T-helper 2 cell treated with Interferon-gamma antibody and Interleukin-4, amounts not matched to agents 100 ng/mL and 5 ng/mL, for 36 hours (primary cell): ENCODE measurements at regions not wholly inside any gene's neighbourhood (a gene's known extent, or its start where the extent isn't known, plus 50 kb on each side); places are given as distances from the start of the nearest gene placed in this dataset.

Source experiments
- intact Hi-C: fragments of 100-400 bp; cut with micrococcal nuclease; formaldehyde crosslinking; loops from one replicate; pipeline ENCODE4 v1.15.1; 2023

DNA sequence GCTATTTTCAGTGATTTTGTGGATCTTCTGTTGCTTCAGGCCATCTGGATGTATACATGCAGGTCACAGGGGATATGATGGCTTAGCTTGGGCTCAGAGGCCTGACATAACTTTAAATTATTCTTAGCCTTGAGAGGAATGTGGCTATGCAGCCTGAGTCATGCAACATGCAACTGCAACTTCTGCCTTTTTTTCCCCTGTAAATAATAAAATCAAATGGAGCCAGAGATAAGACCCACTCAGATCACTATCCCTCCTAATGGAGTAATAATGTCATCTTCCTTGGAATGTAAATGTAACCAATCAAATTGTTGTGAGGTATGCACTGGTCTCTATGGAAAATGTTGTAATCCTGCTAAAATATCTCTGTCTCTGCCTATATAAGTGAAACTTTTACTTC, 54.9 kb downstream of the MAGEB17 start:
- intact Hi-C loops, result no loop called here

DNA sequence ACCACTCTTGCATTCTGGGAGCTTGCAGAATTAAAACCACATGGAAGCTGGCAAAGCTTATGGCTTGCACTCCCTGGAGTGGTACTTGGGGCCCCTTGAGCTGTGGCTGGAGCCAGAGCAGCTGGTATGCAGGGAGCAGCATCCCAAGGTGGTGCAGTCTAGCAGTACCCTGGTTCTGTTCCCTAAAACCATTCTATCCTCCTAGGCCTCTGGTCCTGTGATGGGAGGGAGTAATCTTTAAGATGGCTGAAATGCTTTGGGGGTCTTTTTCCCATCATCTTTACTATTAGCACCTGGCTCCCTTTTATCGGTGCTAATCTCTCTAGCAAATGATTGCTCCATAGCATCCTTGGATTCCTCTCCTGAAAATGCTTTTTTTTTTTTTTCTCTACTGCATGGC, 56.1 kb downstream of the MAGEB17 start:
- intact Hi-C loops, result no loop called here

DNA sequence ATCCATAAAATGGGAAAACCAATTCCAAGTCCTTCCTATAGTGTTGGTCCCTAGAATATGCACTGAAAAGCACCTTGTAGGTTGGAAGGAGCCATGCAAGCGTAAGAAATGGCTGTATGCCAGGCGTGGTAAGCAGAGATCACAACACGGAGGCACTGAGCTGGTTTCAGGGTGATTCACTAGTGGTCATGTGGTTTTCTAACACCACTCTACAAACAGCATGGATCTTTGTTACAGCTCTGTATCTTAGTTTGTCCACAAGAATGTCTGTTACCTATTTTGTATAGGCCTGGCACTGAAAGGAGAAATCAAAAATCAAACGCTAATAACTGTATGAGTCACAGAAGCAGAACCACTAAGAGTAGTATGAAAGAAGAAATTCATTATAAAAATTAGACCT, 71.9 kb downstream of the MAGEB17 start:
- intact Hi-C loops, result no loop called here

DNA sequence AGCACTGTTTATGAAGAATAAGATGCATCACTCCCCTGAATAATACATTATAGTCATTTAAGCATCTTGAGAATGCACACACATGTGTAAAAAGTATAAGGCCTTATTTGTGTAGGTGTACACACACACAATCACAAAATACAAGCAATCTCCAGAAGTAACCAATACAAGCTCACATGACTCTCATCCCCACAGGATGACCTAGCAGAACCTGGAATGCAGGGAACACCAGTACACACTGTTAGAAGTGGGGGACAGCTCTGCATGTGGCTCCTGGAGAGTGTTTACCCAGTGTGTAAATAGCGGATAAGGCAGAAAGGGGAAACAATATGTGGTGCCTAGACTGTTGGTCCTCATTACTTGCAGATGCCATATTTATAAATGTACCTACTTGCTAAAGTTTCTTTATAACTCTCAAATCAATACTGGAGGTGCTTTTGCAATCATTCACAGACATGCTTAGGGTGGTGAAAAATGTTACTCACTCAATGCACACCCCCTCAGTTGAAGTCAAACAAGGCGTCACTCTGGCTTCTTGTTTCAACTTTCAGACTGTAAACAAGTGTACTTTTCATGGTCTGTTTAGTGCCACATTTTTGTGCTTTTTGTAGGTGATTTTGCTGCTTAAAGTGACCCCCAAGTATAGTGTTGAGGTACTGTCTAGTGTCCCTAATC, 73.1 kb downstream of the MAGEB17 start:
- intact Hi-C loops, result no loop called here

DNA sequence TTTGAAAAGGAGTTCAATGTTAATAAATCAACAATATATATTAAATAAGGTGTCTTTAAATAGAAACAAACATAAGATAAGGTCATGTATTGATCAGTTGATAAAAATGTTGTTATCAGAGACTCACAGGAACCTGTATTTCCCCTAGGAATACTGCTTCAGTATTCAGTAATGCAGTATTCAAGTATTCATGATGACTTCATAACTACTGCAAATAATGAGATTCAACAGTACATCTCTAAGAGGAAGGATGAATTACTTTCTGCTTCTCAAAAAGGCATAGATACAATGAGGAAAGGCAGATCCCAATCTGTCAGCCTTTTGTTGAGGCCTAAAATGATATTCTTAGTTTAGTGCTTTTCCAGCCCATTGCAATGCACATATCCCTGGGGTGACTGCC, 73.7 kb downstream of the MAGEB17 start:
- intact Hi-C loops, result no loop called here

DNA sequence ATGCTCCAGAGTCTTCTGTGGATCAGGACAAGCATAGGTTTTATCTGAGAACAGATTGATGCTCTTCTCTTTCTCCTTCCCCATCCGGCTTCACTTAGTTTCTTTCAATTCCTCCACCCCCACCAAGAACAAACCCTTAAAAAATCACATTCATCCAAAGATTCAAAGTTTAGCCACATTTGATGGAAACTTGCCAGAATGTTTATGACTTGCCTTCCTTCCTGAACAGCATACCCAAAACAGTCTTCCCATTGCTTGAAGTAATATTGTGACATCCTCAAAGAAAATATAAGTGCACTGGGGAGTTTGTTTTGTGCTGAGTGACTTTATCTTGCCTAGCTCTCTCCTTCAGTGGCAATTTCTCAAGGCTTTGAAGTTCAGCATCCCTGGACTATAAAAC, 83.0 kb downstream of the MAGEB17 start:
- intact Hi-C loops, result no loop called here

DNA sequence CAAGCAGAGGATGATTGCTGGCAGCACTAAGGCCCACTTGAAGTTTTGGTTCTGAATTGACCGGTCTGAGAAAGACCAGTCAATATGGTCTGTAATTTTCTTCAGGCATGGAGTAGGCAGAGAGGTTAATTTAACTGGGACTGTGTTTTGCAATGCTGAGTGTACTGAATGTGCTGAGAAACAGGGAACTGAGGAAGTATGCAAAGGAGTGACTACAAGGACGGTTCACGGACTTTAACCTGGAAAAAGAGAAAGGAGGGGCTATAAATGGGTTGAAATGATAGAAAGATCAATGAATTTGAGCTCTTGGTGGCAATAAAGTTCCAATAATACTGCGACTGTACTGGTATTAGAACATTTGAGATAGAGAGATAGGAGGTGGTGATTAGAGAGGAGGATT, 84.5 kb downstream of the MAGEB17 start:
- intact Hi-C loops, result no loop called here

DNA sequence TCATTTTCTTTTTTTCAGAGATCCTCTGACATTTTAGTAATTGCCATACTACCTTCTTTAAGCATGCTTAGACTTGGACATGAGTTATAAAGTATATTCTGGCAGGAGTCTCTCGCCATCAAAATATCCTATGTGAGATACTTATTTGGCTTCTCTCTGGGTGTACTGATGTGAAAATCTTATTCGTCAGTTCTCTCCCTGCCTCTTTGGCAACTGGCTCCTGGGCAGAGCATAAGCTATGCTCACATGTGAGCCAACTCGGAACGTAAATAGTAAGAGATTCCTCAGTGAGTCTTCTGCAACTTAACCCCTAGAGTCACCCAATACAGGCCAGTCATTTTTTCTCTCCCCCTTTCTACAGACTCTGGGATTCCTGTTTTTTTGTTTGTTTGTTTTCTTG, 91.6 kb downstream of the MAGEB17 start:
- intact Hi-C loops, result no loop called here

DNA sequence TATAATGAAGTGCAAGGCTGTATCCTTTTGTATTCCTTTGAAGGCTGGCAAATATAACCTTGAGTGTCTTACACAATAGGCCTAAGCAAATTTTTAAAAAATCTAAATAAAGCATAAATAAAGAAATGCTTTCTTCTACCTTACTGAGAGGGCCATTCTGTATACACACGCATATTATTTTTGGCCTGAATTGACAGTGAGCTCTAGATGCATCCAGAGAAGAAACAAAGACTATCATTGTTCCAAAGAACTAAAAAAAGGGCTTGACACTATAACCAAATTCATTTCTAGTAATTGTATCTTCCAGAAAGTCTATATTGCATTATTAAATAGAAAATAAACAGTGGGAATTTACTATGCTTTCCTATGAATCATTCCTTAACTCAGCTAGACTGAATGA, 100.2 kb downstream of the MAGEB17 start:
- intact Hi-C loops, result no loop called here

DNA sequence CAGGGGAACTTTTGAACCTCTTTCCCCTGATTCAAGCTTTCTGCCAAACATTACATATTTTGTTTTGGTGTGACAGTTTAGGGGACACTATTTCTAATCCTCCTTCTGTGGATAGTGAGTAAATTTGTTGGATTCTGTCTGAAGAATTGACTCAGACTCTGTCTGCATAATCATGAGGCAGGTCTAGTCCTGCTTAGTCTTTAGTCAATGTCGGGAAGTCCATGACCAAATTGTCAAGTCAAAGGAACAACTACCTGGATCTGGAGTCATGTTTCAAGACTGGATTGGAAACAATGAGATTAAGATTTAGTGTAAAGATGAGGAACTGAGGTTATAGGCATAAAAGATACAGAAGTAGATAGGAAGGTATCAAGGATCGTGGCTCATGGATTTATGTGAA, 100.9 kb downstream of the MAGEB17 start:
- intact Hi-C loops, result no loop called here

DNA sequence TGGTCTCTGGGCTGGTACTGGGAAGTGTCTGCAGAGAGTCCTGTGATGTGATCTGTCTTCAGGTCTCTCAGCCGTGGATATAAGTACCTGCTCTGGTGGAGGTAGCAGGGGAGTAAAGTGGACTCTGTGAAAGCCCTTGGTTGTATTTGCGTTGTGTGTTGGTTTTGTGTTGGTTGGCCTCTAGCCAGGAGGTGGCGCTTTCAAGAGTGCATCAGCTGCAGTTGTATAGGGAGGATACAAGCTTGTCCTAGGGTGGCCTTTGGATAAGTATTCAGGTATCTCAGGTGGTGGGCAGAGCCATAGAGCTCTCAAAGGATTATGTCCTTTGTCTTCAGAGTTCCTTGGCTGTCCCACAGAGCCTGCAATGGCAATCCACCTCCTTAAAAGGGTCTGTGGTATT, 111.6 kb downstream of the MAGEB17 start:
- intact Hi-C loops, result no loop called here

DNA sequence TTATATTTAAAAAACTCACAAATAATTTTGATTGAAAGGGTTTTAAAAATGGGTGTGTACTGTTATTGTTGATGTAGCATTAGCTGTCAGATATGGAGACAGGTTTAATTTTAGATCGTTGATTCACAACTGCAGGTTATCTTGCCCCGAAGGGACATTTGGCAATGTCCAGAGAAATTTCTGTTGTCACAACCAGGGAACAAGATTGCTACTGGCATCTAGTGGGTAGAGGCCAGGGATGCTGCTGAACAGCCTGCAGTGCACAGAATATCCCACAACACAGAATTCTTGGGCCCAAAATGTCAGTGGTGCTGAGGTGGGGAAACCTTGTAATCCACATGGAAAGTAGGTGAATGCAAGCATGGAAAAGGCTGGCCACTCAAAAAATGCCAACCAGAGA, 114.9 kb downstream of the MAGEB17 start:
- intact Hi-C loops, result no loop called here

DNA sequence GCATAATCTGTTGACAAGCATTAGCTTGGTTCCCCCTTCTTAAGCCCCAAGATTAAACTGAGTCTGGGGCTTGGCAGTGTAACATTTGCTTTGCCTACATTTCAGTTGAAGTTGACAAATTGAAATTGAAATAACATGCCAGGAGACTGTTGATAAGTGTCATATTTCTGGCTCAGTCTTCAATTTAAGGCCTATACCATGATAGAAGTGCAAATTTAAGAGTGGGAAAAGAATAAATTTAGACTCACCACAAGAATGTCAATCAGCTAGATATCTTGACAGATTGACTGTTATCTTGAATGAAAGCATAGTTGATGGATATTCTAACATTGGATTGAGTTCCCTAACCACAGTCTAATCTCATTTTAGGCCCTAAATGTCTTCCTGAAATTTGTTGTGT, 117.6 kb downstream of the MAGEB17 start:
- intact Hi-C loops, result no loop called here

DNA sequence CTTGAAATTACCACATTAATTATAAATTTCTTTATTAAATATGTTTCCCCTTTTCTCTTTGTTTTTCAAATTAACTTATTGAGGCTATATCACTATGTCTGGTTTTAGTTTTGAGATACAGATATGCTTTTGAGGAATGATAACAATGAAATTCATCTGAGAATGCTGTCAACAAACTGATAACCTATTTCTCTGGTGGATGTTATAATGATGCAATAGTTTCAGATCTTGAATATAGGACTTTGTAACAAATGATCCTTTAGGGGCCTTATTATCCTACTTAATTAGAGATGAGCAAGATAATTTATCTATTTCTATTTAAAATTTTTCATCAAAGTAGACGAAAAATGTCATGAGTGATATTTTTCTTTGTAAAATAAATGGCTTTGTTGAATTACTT, 123.7 kb downstream of the MAGEB17 start:
- intact Hi-C loops, result no loop called here

DNA sequence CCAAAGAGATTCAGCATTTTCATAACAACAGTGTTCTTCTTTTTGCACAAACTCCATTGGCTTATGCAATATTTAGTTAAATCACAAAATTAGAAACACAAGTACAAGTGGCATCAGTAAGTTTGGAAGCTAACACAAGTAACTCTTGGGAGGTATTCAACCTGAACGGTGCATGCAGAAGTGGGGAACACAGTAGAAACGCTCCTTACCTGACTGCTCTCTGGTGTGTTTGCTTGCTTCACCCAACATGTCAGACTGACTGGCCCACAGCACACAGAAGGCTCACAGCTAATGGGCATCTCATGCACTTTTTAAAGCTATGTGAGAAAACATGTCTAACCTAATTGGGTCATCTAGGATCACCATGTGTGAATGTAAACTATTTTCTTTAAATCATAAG, 133.6 kb downstream of the MAGEB17 start:
- intact Hi-C loops, result no loop called here

DNA sequence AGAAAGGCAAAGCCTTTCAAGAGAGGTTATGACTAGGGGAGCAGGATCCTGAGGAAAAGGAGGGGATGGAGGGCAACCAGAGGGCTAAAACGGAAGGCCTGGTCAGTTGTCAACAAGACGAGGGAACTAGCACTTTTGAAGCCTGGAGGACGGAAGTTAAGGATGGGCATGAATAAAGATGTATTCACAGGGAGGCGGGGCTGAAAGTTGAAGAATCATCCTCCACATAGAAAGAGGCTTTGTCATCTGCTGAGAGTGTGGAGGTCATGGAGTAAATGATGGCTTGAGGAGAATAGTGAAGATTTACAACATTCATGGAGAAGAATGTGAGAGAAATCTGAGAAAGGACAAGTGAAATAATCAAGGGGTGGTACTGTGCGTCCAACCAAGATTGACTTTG, 137.5 kb downstream of the MAGEB17 start:
- intact Hi-C loops, result no loop called here

DNA sequence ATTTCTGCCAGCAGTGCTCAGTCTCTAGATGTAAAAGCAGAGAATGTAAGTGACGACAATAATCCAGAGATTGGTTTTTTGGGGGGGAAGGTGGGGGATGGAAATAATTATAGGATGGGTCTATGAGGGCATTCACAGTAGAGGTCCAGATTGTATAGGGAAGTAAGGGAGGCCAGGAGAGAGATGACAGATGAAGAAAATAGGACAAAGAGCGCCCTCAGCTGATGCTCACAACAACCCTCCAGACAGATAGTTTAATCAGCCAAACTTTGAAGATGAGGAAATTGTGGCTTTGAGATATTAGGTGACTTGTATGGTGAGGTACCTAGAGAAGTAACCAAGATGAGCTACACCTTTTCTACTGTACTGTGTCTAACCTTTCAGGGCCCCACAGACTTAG, 137.9 kb downstream of the MAGEB17 start:
- intact Hi-C loops, result no loop called here

DNA sequence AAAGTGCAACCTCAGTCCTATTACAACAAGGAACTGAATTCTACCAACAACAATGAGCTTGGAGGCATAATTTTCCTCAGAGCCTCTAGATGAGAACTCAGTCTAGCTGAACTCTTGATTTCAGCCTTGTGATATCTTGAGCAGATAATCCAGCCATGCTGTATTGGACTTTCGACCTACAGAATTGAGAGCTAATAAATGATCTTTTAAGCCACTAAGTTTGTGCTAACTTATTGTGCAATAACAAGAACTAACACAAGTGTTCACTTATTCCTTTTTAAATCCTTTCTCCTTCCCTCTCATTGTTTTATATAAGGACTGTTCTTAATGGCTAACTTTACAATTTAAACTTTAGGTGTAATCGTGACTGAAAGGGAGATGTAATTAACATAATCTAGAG, 140.7 kb downstream of the MAGEB17 start:
- intact Hi-C loops, result no loop called here

DNA sequence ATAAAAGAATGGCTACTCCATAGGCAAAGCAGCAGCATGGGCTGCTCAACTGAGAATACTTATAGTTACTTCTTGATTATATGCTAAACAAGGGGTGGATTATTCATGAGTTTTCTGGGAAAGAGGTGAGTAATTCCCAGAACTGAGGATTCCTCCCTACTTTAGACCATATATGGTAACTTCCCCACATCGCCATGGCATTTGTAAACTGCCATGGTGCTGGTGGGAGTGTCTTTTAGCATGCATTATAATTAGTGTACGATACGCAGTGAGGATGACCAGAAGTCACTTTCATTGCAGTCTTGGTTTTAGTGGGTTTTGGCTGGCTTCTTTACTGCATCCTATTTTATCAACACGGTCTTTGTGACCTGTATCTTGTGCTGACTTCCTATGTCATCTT, 141.5 kb downstream of the MAGEB17 start:
- intact Hi-C loops, result no loop called here

DNA sequence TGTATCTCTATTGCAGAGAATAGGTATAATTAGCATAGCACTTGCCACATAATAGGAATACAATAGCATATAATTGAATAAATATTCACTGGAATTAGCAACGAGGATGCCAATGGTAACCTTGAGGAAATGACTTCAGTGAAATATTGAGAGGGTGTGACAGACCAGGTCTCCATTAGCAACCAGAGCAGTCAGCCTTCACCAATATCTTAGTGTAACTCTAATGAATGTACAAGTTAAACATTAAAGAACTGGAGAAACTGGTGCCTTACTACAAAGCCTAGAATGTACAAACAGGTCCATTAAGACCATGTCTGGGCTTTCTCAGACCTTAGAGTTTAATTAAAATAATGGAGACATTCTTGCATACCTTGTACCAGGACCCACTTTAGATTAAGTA, 143.0 kb downstream of the MAGEB17 start:
- intact Hi-C loops, result no loop called here

DNA sequence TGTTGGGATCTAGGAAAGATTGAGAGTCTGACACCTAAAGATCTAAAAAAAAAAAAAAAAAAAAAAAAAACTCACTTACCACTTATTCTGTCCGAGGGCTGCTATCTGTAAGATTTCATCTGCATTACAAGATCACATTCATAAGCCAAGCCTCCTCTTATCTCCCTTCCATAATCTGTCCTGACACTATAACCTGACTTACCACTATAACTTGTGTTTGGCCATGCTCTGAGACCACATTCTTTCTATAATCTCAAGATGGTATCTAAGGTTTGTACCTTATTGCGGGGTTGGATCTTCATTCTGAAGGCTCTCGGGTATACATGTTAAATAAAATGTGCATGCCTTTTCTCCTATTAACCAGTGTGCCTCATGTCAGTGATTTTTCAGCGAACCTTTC, 144.4 kb downstream of the MAGEB17 start:
- intact Hi-C loops, result no loop called here

DNA sequence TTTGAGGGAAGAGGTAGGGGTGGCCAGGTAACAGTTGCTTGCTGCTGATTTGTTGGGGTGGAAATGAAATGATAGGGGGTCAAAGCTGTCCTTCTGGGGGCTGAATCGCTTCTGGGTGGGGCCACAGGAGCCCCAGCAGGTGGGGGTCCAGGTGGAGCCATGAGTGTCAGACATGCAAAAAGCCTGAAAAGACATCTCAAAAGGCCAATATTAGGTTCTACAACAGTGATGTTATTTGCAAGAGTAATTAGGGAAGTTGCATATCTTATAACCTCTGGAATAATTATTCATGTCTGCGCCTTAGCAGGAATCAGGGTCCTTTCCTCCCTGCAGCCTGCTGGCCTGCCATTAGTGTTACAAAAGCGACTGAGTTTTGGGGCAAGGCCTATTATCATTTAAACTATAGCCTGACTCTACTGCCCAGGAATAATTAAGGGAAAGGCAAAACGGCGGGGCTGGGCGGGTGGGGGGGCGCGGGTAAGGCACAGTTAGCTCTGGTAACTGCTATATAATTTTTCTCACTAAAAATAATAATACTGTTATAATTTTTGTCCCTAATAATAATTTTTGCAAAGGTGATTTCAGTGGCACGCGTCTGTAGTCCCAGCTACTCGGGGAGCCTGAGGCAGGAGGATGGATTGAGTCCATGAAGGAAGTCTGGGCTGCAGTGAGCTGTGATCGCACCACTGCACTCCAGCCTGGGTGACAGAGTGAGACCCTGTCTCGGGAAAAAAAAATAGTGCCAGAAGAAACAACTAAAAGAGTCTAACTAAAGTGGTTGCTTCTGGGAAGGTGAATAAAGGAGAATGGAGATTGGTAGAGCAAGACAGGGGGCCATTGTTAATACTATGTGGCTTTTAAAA, 145.7 kb downstream of the MAGEB17 start:
- intact Hi-C loops, result no loop called here

DNA sequence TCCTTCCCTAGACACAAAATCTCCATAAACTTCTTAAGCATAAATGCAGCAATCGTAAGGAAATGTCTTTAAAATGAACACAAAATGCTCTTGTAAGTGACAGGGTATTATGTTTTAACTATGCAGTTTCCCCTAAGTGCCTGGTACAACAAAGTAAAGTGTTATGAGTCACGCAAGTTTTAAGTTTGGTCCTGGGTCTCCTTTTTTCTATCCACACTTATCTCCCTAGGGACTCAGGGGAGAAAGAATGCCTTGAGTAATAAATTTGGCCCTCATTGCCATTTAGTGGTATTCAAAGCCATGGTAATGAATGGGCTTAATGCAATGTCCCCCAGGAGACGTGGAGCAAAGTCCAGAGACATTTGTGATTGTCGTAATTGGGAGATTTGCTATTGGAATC, 149.1 kb downstream of the MAGEB17 start:
- intact Hi-C loops, result no loop called here
